Ovary (tissue), 7 donors: ENCODE measurements at regions not wholly inside any gene's neighbourhood (a gene's known extent, or its start where the extent isn't known, plus 50 kb on each side); places are given as distances from the start of the nearest gene placed in this dataset.

Source experiments
- DNase-seq, 5 donors: peaks; one replicate each; pipeline ENCODE4 v3.0.0-alpha.2; 2019 to 2020
- H3K27ac ChIP-seq, 2 donors: fragments of 200-600 bp; one replicate each; pipeline versions ENCODE4 v1.5.1 to v1.8.0; 2019 to 2022
- H3K27me3 ChIP-seq: fragments of 200-600 bp; one replicate; pipeline ENCODE4 v1.8.0; 2022
- H3K36me3 ChIP-seq: fragments of 200-600 bp; sonication (generic); one replicate; pipeline ENCODE4 v1.5.1; 2019
- H3K4me1 ChIP-seq: one replicate; pipeline ENCODE4 v1.8.1; 2013; ENCODE audit warnings: mild to moderate bottlenecking, moderate library complexity; ENCODE audit not compliant: insufficient read depth
- H3K4me3 ChIP-seq: fragments of 200-600 bp; sonication (generic); one replicate; pipeline ENCODE4 v1.5.1; 2017
- H3K9me3 ChIP-seq, 2 donors: fragments of 200-600 bp in 1 of 2; sonication (generic) in 1 of 2; one replicate each; pipeline versions ENCODE4 v1.5.1 to v1.8.1; 2013 to 2019; ENCODE audit warnings: mild to moderate bottlenecking in 1 of 2, moderate library complexity in 1 of 2
- EP300 ChIP-seq: sonication (generic); formaldehyde crosslinking; IDR thresholded peaks from one replicate; pipeline ENCODE4 v1.6.1; 2017; ENCODE audit warnings: antibody characterized with exemption
- POLR2A ChIP-seq: fragments of 450-650 bp; IDR thresholded peaks from one replicate; pipeline ENCODE4 v1.6.1; 2017; ENCODE audit warnings: antibody characterized with exemption, mild to moderate bottlenecking, moderate library complexity
- WGBS, 3 donors: extraction: QIAGEN DNeasy Blood & Tissue Kit in 1 of 3; methylation state at CpG; one replicate each; pipeline versions ENCODE4 v1.1.5 to v1.1.7; 2013 to 2017; 5-methylcytosine and 5-hydroxymethylcytosine counted together
- intact Hi-C, 4 donors: fragments of 100-400 bp; cut with DNase I; formaldehyde crosslinking; loops; one replicate each; pipeline versions ENCODE4 v1.11.0 to v1.15.1; 2022 to 2023
- TF ChIP-seq, protein P1 (sequence below), 3 donors: fragments of 450-650 bp in 2 of 3; fragments of 200-600 bp in 1 of 3; IDR thresholded peaks; one replicate each; pipeline versions ENCODE4 v1.5.1 to v1.8.0; 2016 to 2022; ENCODE audit warnings: antibody characterized with exemption in 3 of 3, mild to moderate bottlenecking in 1 of 3
- donor health status: DM: no; HTN: no; CAD: no; lungs with moderate emphysema.
- donor health status: DM: no; HTN: no; CAD: no.
- donor health status: Bipolar disorder and iron deficiency.
- donor health status: DM: no; HTN: no; CAD: no.
- donor health status: DM: yes; HTN: yes; CAD: no.

- WGBS, 3 donors, result 37 to 47% (median 38%) methylated on average over 1 of the region's 1 CpG
- H3K4me1 ChIP-seq, result no peaks in the 10 kb centered on the region
- H3K36me3 ChIP-seq, result no peaks in the 10 kb centered on the region
- intact Hi-C loops, result no loop called here
- no peaks in the 10 kb centered on the region for H3K27me3 ChIP-seq
- H3K9me3 ChIP-seq, result no peaks in the 10 kb centered on the region
- no peak overlapping the region for H3K4me3 ChIP-seq
- no peak for DNase-seq
- H3K27ac ChIP-seq, result no peak overlapping the region
- TF ChIP-seq EP300 (no peak), POLR2A (no peak)
- TF ChIP-seq, protein P1, sequence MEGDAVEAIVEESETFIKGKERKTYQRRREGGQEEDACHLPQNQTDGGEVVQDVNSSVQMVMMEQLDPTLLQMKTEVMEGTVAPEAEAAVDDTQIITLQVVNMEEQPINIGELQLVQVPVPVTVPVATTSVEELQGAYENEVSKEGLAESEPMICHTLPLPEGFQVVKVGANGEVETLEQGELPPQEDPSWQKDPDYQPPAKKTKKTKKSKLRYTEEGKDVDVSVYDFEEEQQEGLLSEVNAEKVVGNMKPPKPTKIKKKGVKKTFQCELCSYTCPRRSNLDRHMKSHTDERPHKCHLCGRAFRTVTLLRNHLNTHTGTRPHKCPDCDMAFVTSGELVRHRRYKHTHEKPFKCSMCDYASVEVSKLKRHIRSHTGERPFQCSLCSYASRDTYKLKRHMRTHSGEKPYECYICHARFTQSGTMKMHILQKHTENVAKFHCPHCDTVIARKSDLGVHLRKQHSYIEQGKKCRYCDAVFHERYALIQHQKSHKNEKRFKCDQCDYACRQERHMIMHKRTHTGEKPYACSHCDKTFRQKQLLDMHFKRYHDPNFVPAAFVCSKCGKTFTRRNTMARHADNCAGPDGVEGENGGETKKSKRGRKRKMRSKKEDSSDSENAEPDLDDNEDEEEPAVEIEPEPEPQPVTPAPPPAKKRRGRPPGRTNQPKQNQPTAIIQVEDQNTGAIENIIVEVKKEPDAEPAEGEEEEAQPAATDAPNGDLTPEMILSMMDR (IDR thresholded peaks at IDR 0.05), result no peak
These were observed 543.3 kb upstream of the UBE2E2 start for GRCh38 chr3:22659651-22660475.

- 2 to 7% (median 5%) methylated on average over 1 of the region's 1 CpG for WGBS, 3 donors
- H3K27me3 ChIP-seq, result no peaks in the 10 kb centered on the region
- DNase-seq, result no peak
- H3K36me3 ChIP-seq, result no peaks in the 10 kb centered on the region
- intact Hi-C loops, result no loop called here
- no peaks in the 10 kb centered on the region for H3K4me1 ChIP-seq
- no peak overlapping the region for H3K4me3 ChIP-seq
- no peak for TF ChIP-seq EP300
- no peak for TF ChIP-seq POLR2A
- TF ChIP-seq, protein P1 (IDR thresholded peaks at IDR 0.05), result no peak
- no peak overlapping the region for H3K27ac ChIP-seq
- H3K9me3 ChIP-seq, result no peaks in the 10 kb centered on the region
These were observed 542.5 kb upstream of the UBE2E2 start for GRCh38 chr3:22660606-22661005.

GRCh38 chr3:22661121-22661700 is 541.9 kb upstream of the UBE2E2 start:
- TF ChIP-seq, protein P1 (IDR thresholded peaks at IDR 0.05), result no peak
- TF ChIP-seq POLR2A (no peak), EP300 (no peak)
- Histone ChIP-seq H3K4me1 (no peaks in the 10 kb centered on the region), H3K27ac (no peak overlapping the region), H3K9me3 (no peaks in the 10 kb centered on the region), H3K36me3 (no peaks in the 10 kb centered on the region), H3K4me3 (no peak overlapping the region), H3K27me3 (no peaks in the 10 kb centered on the region)
- 81 to 84% (median 82%) methylated on average over 2 of the region's 2 CpGs for WGBS, 3 donors
- DNase-seq, result no peak
- intact Hi-C loops, result no loop called here

DNA sequence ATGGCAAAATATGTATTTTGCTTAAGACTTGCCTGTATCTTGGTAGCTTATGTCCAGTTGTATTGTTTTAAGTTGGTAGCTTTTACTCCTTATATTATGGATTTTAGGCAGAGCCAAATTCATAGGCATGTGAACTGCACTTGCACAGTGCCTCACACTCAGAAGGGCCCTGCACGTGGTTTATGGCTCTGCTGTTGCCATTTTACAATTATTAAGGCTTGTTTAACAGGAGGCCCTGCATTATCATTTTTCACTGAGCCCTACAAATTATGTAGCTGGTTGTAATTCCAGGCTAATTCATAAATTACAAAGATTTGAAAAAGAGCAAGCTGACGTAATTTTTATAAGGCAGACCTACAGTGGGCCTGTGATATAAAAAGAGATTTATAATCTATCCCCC is 537.6 kb upstream of the UBE2E2 start:
- Histone ChIP-seq H3K27me3 (no peaks in the 10 kb centered on the region), H3K9me3 (no peaks in the 10 kb centered on the region), H3K4me3 (no peak overlapping the region), H3K27ac (no peak overlapping the region), H3K4me1 (no peaks in the 10 kb centered on the region), H3K36me3 (no peaks in the 10 kb centered on the region)
- DNase-seq, result no peak
- TF ChIP-seq, protein P1 (IDR thresholded peaks at IDR 0.05), result no peak
- TF ChIP-seq EP300 (no peak), POLR2A (no peak)
- intact Hi-C loops, result no loop called here
- 68 to 84% (median 84%) methylated on average over 2 of the region's 2 CpGs for WGBS, 3 donors
